Parathyroid adenoma (tissue), 2 donors: ENCODE measurements at regions not wholly inside any gene's neighbourhood (a gene's known extent, or its start where the extent isn't known, plus 50 kb on each side); places are given as distances from the start of the nearest gene placed in this dataset.

Experiments
- H2AFZ ChIP-seq: fragments of 300-600 bp; sonication (generic); one replicate; pipeline ENCODE4 v1.7.0; 2017; ENCODE audit warnings: antibody characterized with exemption, mild to moderate bottlenecking
- H3K27ac ChIP-seq: fragments of 300-600 bp; sonication (generic); one replicate; pipeline ENCODE4 v1.7.0; 2017
- H3K27me3 ChIP-seq: fragments of 300-600 bp; sonication (generic); one replicate; pipeline ENCODE4 v1.7.0; 2017; ENCODE audit warnings: low read length; ENCODE audit not compliant: control insufficient read depth, insufficient read depth
- H3K36me3 ChIP-seq: fragments of 300-600 bp; sonication (generic); one replicate; pipeline ENCODE4 v1.7.0; 2017; ENCODE audit warnings: low read length; ENCODE audit not compliant: control insufficient read depth, insufficient read depth
- H3K4me1 ChIP-seq: fragments of 300-600 bp; sonication (generic); one replicate; pipeline ENCODE4 v1.7.0; 2017; ENCODE audit warnings: control low read depth
- H3K4me2 ChIP-seq: fragments of 300-600 bp; sonication (generic); one replicate; pipeline ENCODE4 v1.7.0; 2017; ENCODE audit warnings: low read length
- H3K4me3 ChIP-seq: fragments of 300-600 bp; sonication (generic); one replicate; pipeline ENCODE4 v1.7.0; 2017; ENCODE audit warnings: low read depth, low read length
- H3K79me2 ChIP-seq: fragments of 300-600 bp; sonication (generic); one replicate; pipeline ENCODE4 v1.7.0; 2017; ENCODE audit warnings: control low read depth
- H3K9ac ChIP-seq: fragments of 300-600 bp; sonication (generic); one replicate; pipeline ENCODE4 v1.7.0; 2017; ENCODE audit warnings: mild to moderate bottlenecking
- H3K9me3 ChIP-seq: fragments of 300-600 bp; sonication (generic); one replicate; pipeline ENCODE4 v1.7.0; 2017; ENCODE audit warnings: low read length; ENCODE audit not compliant: control insufficient read depth
- CTCF ChIP-seq: fragments of 300-600 bp; sonication (generic); IDR thresholded peaks from one replicate; pipeline ENCODE4 v1.7.0; 2017; ENCODE audit warnings: antibody characterized with exemption, mild to moderate bottlenecking
- donor health status: primary hyperparathyroidism.

- no peaks in the 10 kb centered on the region for H3K9me3 ChIP-seq
- peak overlapping the region; percentile 37 for H3K4me3 ChIP-seq
- H3K4me2 ChIP-seq, result peak overlapping the region; percentile 42
- TF ChIP-seq CTCF, result no peak
- no peaks in the 10 kb centered on the region for H3K27me3 ChIP-seq
- no peaks in the 10 kb centered on the region for H3K36me3 ChIP-seq
- no peak overlapping the region for H3K27ac ChIP-seq
- H3K79me2 ChIP-seq, result no peaks in the 10 kb centered on the region
- H3K9ac ChIP-seq, result no peak overlapping the region
- no peaks in the 10 kb centered on the region for H3K4me1 ChIP-seq
- no peak overlapping the region for H2AFZ ChIP-seq
These were observed 279.8 kb upstream of the USP9Y start for GRCh38 chrY:12421072-12421787.

- Histone ChIP-seq H3K79me2 (no peaks in the 10 kb centered on the region), H2AFZ (no peak overlapping the region), H3K4me3 (peak overlapping the region; percentile 37), H3K4me2 (peak overlapping the region; percentile 42), H3K9ac (no peak overlapping the region), H3K36me3 (no peaks in the 10 kb centered on the region), H3K27me3 (no peaks in the 10 kb centered on the region), H3K4me1 (no peaks in the 10 kb centered on the region), H3K27ac (no peak overlapping the region), H3K9me3 (no peaks in the 10 kb centered on the region)
- no peak for TF ChIP-seq CTCF
These were observed 279.3 kb upstream of the USP9Y start for GRCh38 chrY:12421788-12422124.

- no peaks in the 10 kb centered on the region for H3K27me3 ChIP-seq
- no peak overlapping the region for H3K4me3 ChIP-seq
- no peak overlapping the region for H2AFZ ChIP-seq
- H3K36me3 ChIP-seq, result no peaks in the 10 kb centered on the region
- no peaks in the 10 kb centered on the region for H3K9me3 ChIP-seq
- H3K9ac ChIP-seq, result no peak overlapping the region
- H3K27ac ChIP-seq, result no peak overlapping the region
- H3K4me2 ChIP-seq, result no peak overlapping the region
- H3K79me2 ChIP-seq, result no peaks in the 10 kb centered on the region
- H3K4me1 ChIP-seq, result no peaks in the 10 kb centered on the region
- TF ChIP-seq CTCF, result no peak
These were observed 278.5 kb upstream of the USP9Y start for GRCh38 chrY:12422536-12422935.

- no peaks in the 10 kb centered on the region for H3K4me1 ChIP-seq
- no peak for TF ChIP-seq CTCF
- no peaks in the 10 kb centered on the region for H3K9me3 ChIP-seq
- no peaks in the 10 kb centered on the region for H3K36me3 ChIP-seq
- no peak overlapping the region for H2AFZ ChIP-seq
- H3K27me3 ChIP-seq, result no peaks in the 10 kb centered on the region
- H3K9ac ChIP-seq, result no peak overlapping the region
- no peaks in the 10 kb centered on the region for H3K79me2 ChIP-seq
- H3K4me2 ChIP-seq, result no peak overlapping the region
- H3K4me3 ChIP-seq, result no peak overlapping the region
- no peak overlapping the region for H3K27ac ChIP-seq
These were observed 277.4 kb upstream of the USP9Y start for GRCh38 chrY:12423416-12424252.
